ENCODE measurements at regions not wholly inside any gene's neighbourhood (a gene's known extent, or its start where the extent isn't known, plus 50 kb on each side); places are given as distances from the start of the nearest gene placed in this dataset.
"Not testable (repeated sequence)": the region's sequence is repeated elsewhere in the genome, so short reads cannot be mapped to it uniquely, and the experiment has no call there.

- no peak for DNase-seq (ENCODE audit: low read depth)
Measured at GRCh38 chr10:118422241-118422640, 80.1 kb upstream of the FAM204A start.

DNA sequence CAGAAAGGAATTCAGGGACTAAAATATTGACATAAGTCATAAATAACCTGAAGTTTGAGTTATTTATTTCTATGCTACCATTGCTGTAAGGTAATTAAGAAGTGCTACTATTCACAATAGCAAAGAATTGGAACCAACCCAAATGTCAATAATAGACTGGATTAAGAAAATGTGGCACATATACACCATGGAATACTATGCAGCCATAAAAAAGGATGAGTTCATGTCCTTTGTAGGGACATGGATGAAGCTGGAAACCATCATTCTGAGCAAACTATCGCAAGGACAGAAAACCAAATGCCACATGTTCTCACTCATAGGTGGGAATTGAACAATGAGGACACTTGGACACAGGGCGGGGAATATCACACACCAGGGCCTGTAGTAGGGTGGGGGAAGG is 77.9 kb upstream of the FAM204A start:
- DNase-seq (ENCODE audit: low read depth), result not testable (repeated sequence)

- DNase-seq (ENCODE audit: low read depth), result no peak
Measured at GRCh38 chr10:118412932-118413331, 70.8 kb upstream of the FAM204A start.

DNA sequence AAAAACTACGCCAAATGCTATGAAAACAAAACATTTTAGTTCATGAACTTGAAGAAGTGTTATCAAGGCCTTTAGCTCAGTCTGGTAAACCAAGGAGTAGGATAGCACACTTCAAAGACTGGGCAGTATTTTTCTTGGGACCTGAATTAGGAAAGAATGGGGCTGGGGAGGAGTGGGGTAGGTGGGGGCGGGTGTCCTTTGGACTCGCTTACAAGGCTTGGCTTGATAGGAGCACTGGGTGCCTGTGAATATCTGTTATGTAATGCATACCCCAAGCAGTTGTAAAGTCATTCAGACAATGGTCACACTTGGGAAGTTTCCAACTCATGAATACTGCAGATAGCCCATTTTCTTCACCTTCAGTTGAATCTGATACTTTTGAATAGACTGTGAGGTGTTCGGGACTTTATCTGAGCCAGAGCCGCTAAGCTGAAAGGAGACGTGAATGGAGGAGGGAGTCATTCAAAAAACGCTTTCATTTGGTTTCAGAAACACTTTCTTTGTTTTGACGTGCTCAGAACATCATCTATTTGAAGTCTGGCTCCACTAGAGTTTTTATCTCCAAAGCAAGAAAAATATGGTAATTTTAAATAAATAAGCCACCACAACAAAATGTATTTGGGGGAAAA is 70.1 kb upstream of the FAM204A start:
- DNase-seq (ENCODE audit: low read depth), result no peak

DNA sequence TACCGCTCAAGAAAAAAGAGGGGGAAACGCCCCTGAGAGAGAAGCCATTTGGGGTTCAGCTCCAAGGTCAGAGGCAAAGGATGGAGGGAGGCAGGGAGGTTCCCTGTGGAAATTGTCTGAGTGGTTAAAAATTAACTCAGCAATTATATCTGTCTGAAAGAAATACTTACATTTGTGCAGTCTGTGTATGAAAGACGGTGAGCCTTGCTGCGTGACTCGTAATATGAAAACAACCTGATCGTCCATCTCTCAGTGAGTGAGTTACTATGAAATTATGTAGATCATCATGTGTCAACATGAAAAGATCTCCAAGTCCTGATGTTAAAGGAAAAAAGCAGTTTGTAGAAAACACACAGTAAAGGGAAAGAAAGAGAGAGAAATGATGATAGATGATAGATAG is 67.2 kb upstream of the FAM204A start:
- no peak for DNase-seq (ENCODE audit: low read depth)

- DNase-seq (ENCODE audit: low read depth), result no peak
Measured at GRCh38 chr10:118408181-118408580, 66.1 kb upstream of the FAM204A start.

GRCh38 chr10:118407777-118408176 is 65.7 kb upstream of the FAM204A start:
- DNase-seq (ENCODE audit: low read depth), result no peak

GRCh38 chr10:118407026-118407425 is 64.9 kb upstream of the FAM204A start:
- no peak for DNase-seq (ENCODE audit: low read depth)

- no peak for DNase-seq (ENCODE audit: low read depth)
Measured at GRCh38 chr10:118405928-118406327, 63.8 kb upstream of the FAM204A start.

DNA sequence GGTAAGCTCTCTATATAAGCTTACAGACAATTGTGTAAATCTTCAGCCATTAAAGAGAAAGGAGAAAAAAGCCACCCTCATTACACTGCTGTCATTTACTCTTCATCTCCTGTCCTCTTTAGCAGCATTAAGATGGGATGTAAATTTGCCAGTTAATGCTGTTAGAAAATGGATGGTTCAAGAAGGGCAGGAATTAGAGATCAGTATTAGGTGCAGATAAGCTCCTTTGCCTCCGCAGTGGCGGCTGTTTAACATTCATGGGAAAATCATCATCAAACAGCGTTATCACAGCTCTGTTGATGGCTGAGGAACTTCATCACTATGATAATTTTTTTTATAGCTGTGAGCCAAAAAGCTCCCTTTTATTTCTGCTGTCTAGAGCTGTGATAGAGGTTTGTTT is 61.8 kb upstream of the FAM204A start:
- DNase-seq (ENCODE audit: low read depth), result no peak

DNA sequence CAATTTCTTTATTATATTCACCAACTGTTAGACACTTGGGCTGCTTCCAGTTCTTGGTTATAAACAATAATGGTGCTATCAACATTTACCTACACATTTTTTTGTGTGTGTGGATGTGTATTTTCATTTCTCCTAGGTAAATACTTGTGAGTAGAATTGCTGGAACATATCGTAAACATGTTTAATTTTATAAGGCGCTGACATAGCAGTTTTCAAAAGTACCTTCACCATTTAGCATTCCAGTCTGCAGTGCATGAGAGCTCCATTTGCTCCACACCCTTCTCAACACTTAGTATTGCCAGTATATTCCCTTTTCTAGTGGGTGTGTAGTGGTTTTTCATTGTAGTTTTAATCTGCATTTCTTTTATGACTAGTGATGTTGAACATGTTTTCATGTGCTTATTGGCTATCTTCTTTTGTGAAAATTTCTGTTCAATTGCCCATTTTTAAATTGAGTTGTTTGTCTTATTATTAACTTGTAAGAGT is 59.6 kb upstream of the FAM204A start:
- DNase-seq (ENCODE audit: low read depth), result no peak

- DNase-seq (ENCODE audit: low read depth), result no peak
Measured at GRCh38 chr10:118397391-118397790, 55.3 kb upstream of the FAM204A start.

DNA sequence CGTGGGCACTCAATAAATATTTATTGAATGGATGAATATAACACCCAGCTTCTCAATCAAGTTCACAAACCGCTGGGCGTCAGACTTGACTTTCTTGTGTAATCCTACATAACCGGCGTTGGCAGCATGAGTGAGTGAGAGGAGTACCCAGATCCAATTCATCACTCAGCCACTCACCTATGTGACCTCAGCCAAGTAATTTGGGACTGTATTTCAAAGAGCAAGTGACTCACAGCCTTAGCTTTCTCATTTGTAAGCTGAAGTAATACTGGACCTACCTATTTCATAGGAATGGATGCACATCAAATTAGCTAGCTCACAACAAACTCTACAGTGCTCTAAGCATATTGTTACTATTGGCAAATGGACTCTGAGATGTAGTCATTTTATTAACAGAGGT is 53.8 kb upstream of the FAM204A start:
- DNase-seq (ENCODE audit: low read depth), result no peak

- no peak for DNase-seq (ENCODE audit: low read depth)
Measured at GRCh38 chr10:118394301-118395200, 52.4 kb upstream of the FAM204A start.

- DNase-seq (ENCODE audit: low read depth), result no peak
Measured at GRCh38 chr10:118392761-118393160, 50.6 kb upstream of the FAM204A start.

Measured in LHCN-M2 (cell line).